A549 (cell line): ENCODE measurements at regions not wholly inside any gene's neighbourhood (a gene's known extent, or its start where the extent isn't known, plus 50 kb on each side); places are given as distances from the start of the nearest gene placed in this dataset.

ENCODE experiments used
- ATAC-seq, 2 experiments: fragments of 200-7000 bp in 1 of 2; fragments of >200 bp in 1 of 2; cut with Nextera tagmentation in 1 of 2; cut with Tn5 transposase in 1 of 2; 3 replicates each; pipeline versions ENCODE4 v1.8.0 to v1.9.1; 2018 to 2020; ENCODE audit warnings: mild to moderate bottlenecking in 1 of 2, moderate library complexity in 1 of 2
- CTCF ChIA-PET: fragments of 300-600 bp; sonication (Branson Sonifier 250); formaldehyde crosslinking; extraction: SDS; loops from one replicate; lab custom pipeline; 2021; ENCODE audit warnings: antibody characterized with exemption, inconsistent platforms; lab: Yijun Ruan, JAX
- POLR2A ChIA-PET: fragments of 350-600 bp; formaldehyde crosslinking; extraction: SDS; loops from one replicate; lab custom pipeline; 2021; ENCODE audit warnings: antibody characterized with exemption, inconsistent platforms; lab: Yijun Ruan, JAX
- DNase-seq, 2 experiments: peaks; one replicate each; pipeline versions ENCODE4 v3.0.0 to v3.0.0-alpha.2; 2011 to 2016; ENCODE audit warnings: low read depth in 1 of 2, low spot score in 1 of 2
- FAIRE-seq: peaks from 2 replicates; lab custom pipeline; 2011; peaks lifted over from hg19 to GRCh38; lab: Jason Lieb, UNC
- H3K27ac ChIP-seq, 2 experiments: fragments of >200 bp; sonication (Bioruptor Twin); formaldehyde crosslinking; 3 replicates each; pipeline ENCODE4 v1.5.1; 2016 to 2017
- H3K4me1 ChIP-seq: fragments of >200 bp; sonication (Bioruptor Twin); formaldehyde crosslinking; 3 replicates; pipeline ENCODE4 v1.6.1; 2016
- H3K4me2 ChIP-seq: fragments of >200 bp; sonication (Bioruptor Twin); formaldehyde crosslinking; 3 replicates; pipeline ENCODE4 v1.6.1; 2016
- H3K4me3 ChIP-seq: fragments of >200 bp; sonication (Bioruptor Twin); formaldehyde crosslinking; 3 replicates; pipeline ENCODE4 v1.5.1; 2016
- H3K9me3 ChIP-seq: fragments of >200 bp; sonication (Bioruptor Twin); formaldehyde crosslinking; 3 replicates; pipeline ENCODE4 v1.6.1; 2016
- BCL3 ChIP-seq: fragments of >200 bp; sonication (Bioruptor Twin); formaldehyde crosslinking; IDR thresholded peaks from 3 replicates; pipeline ENCODE4 v1.6.1; 2016
- BHLHE40 ChIP-seq: IDR thresholded peaks from 2 replicates; pipeline ENCODE4 v1.6.1; 2012; ENCODE audit warnings: low read depth, low read length, inconsistent platforms
- CBX8 ChIP-seq: fragments of 200-600 bp; sonication (generic); IDR thresholded peaks from 2 replicates; pipeline ENCODE4 v1.6.1; 2016
- CEBPB ChIP-seq, 2 experiments: fragments of >200 bp in 1 of 2; sonication (Bioruptor Twin) in 1 of 2; formaldehyde crosslinking in 1 of 2; IDR thresholded peaks; 2 replicates each; pipeline ENCODE4 v1.6.1; 2012 to 2016
- E2F6 ChIP-seq: IDR thresholded peaks from 2 replicates; pipeline ENCODE4 v1.6.1; 2012; ENCODE audit warnings: low read depth, borderline replicate concordance
- EHF ChIP-seq: fragments of 250-450 bp; sonication (Bioruptor Pico); IDR thresholded peaks from 2 replicates; pipeline ENCODE4 v1.5.0; 2020; ENCODE audit warnings: mild to moderate bottlenecking
- EHMT2 ChIP-seq: fragments of 200-600 bp; sonication (generic); IDR thresholded peaks from 2 replicates; pipeline ENCODE4 v1.6.1; 2016; ENCODE audit warnings: antibody characterized with exemption, low read depth, mild to moderate bottlenecking, moderate library complexity
- FOSL2 ChIP-seq, 2 experiments: fragments of 450-650 bp in 1 of 2; fragments of >200 bp in 1 of 2; sonication (Bioruptor Twin) in 1 of 2; formaldehyde crosslinking; IDR thresholded peaks; 2 replicates each; pipeline versions ENCODE4 v1.5.0 to v1.6.1; 2016 to 2020; ENCODE audit warnings: mild to moderate bottlenecking in 1 of 2, moderate library complexity in 1 of 2
- FOXS1 ChIP-seq: fragments of 250-450 bp; sonication (Bioruptor Pico); IDR thresholded peaks from 2 replicates; pipeline ENCODE4 v1.5.0; 2020; ENCODE audit warnings: mild to moderate bottlenecking, moderate library complexity
- HDAC2 ChIP-seq: fragments of 200-600 bp; sonication (generic); IDR thresholded peaks from 2 replicates; pipeline ENCODE4 v1.6.1; 2016
- HOXA7 ChIP-seq: fragments of 250-450 bp; sonication (Bioruptor Pico); IDR thresholded peaks from 2 replicates; pipeline ENCODE4 v1.5.0; 2020; ENCODE audit warnings: mild to moderate bottlenecking, moderate library complexity
- HOXB5 ChIP-seq: fragments of 250-450 bp; sonication (Bioruptor Pico); IDR thresholded peaks from 2 replicates; pipeline ENCODE4 v1.5.0; 2020; ENCODE audit warnings: mild to moderate bottlenecking, moderate library complexity
- JUN ChIP-seq, 2 experiments: fragments of >200 bp; sonication (Bioruptor Twin); formaldehyde crosslinking; IDR thresholded peaks; 2 replicates in 1 of 2; 3 replicates in 1 of 2; pipeline ENCODE4 v1.6.1; 2016 to 2017
- JUNB ChIP-seq: fragments of >200 bp; sonication (Bioruptor Twin); formaldehyde crosslinking; IDR thresholded peaks from 2 replicates; pipeline ENCODE4 v1.6.1; 2016
- KDM1A ChIP-seq: fragments of 200-600 bp; sonication (generic); IDR thresholded peaks from 2 replicates; pipeline ENCODE4 v1.6.1; 2016; ENCODE audit warnings: low read depth, mild to moderate bottlenecking
- KDM5A ChIP-seq: fragments of 200-600 bp; sonication (generic); IDR thresholded peaks from 2 replicates; pipeline ENCODE4 v1.6.1; 2016; ENCODE audit warnings: antibody characterized with exemption, mild to moderate bottlenecking
- MYC ChIP-seq: IDR thresholded peaks from 2 replicates; pipeline ENCODE4 v1.6.1; 2012; ENCODE audit warnings: mild to moderate bottlenecking, inconsistent platforms, low read length, improper control_type of control experiment, borderline replicate concordance
- NR3C1 ChIP-seq: fragments of >200 bp; sonication (Bioruptor Twin); formaldehyde crosslinking; IDR thresholded peaks from 3 replicates; pipeline ENCODE4 v1.6.1; 2017
- PBX3 ChIP-seq: IDR thresholded peaks from 2 replicates; pipeline ENCODE4 v1.6.1; 2012
- PHF8 ChIP-seq: fragments of 200-600 bp; sonication (generic); IDR thresholded peaks from 2 replicates; pipeline ENCODE4 v1.6.1; 2016; ENCODE audit warnings: low read depth, mild to moderate bottlenecking, antibody characterized with exemption, moderate library complexity, borderline replicate concordance
- RCOR1 ChIP-seq: fragments of 150-350 bp; IDR thresholded peaks from 2 replicates; pipeline ENCODE4 v1.6.1; 2014; ENCODE audit warnings: antibody characterized with exemption, low read length, low read depth
- SMC3 ChIP-seq: fragments of >200 bp; sonication (Bioruptor Twin); formaldehyde crosslinking; IDR thresholded peaks from 3 replicates; pipeline ENCODE4 v1.6.1; 2018; ENCODE audit warnings: inconsistent platforms
- SREBF2 ChIP-seq: fragments of 450-650 bp; IDR thresholded peaks from 2 replicates; pipeline ENCODE4 v1.6.1; 2014; ENCODE audit warnings: mild to moderate bottlenecking, moderate library complexity
- WGBS: methylation state at CpG from one replicate; pipeline ENCODE4 v1.1.6; 2017; ENCODE audit errors: missing lambda C conversion rate; 5-methylcytosine and 5-hydroxymethylcytosine counted together
- TF ChIP-seq, protein P1 (sequence below): fragments of 250-450 bp; sonication (Bioruptor Pico); IDR thresholded peaks from 2 replicates; pipeline ENCODE4 v1.5.0; 2020; ENCODE audit warnings: low read depth, mild to moderate bottlenecking, moderate library complexity
- TF ChIP-seq, protein P2 (sequence below): fragments of 200-600 bp; sonication (generic); IDR thresholded peaks from 2 replicates; pipeline ENCODE4 v1.6.1; 2016; ENCODE audit warnings: antibody characterized with exemption, mild to moderate bottlenecking, moderate library complexity

DNA sequence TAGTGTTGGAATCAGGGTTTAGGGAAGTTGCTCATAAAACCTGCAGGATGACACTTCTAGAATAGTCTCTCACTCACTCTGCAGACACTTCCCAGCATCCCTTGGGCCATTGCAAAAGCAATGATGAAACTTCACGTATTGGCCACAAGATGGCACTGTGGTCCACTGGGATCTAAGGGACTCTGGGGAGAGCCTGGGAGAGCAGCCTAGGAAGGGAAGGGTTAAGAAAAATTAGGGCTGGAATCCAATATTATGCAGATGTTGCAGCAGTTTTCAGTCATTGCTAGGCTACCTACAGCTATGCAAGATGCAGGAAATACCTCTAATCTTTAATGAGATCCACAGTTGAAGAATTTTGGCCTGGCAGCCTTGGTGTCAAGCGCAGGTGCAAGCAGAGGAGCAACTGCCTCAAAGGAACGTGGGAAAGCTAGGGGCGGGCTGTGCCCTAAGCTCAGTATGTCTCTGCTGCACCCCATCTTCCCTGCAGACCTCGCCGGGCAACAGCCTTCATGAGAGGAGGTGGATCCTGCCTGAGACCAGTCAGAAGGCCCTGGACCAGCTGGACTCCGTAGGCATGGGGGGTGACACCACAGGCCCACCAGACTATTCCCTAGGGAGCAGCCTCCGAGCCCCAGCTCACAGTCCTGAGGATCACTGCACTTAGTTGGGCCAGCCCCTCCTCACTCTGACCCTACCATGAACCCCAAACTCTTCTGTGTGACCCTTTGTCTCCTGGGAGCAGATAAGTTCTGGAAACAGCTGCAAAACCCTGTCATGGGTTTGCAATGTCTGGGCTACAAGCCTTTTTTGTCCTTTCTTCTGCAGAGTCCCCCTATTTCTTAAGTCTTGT is 127.9 kb upstream of the PRSS58 start (continued):
- no peak for TF ChIP-seq HOXB5 (CRISPR knock-in tag)
- TF ChIP-seq KDM1A, result no peak
- no peak for TF ChIP-seq EHMT2
- TF ChIP-seq E2F6, result no peak
- no peak for TF ChIP-seq SMC3
- no peak for TF ChIP-seq HOXA7 (CRISPR knock-in tag)
- no peak for TF ChIP-seq CBX8
- TF ChIP-seq KDM5A, result no peak
- no peak for TF ChIP-seq NR3C1
- TF ChIP-seq PHF8, result no peak
- TF ChIP-seq HDAC2, result no peak
- TF ChIP-seq, protein P1, sequence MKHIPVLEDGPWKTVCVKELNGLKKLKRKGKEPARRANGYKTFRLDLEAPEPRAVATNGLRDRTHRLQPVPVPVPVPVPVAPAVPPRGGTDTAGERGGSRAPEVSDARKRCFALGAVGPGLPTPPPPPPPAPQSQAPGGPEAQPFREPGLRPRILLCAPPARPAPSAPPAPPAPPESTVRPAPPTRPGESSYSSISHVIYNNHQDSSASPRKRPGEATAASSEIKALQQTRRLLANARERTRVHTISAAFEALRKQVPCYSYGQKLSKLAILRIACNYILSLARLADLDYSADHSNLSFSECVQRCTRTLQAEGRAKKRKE (CRISPR knock-in tag), result no peak
- TF ChIP-seq BCL3, result no peak

DNA sequence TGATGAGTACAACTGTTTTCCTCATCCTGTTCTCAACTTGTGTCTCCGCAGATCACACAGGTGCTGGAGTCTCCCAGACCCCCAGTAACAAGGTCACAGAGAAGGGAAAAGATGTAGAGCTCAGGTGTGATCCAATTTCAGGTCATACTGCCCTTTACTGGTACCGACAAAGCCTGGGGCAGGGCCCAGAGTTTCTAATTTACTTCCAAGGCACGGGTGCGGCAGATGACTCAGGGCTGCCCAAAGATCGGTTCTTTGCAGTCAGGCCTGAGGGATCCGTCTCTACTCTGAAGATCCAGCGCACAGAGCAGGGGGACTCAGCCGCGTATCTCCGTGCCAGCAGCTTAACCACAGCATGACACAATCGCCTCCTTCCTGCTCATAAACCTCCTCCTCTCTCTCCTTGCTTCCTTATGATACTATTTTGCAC is 126.7 kb upstream of the PRSS58 start:
- Histone ChIP-seq H3K27ac (no peak overlapping the region), H3K9me3 (no peaks in the 10 kb centered on the region), H3K4me3 (no peak overlapping the region), H3K4me2 (no peak overlapping the region)
- WGBS, result 52% methylated on average over 11 of the region's 11 CpGs
- ChIA-PET CTCF (interaction anchor here (1.1 to 1.8 kb wide), 3 partner anchors 9 to 408 kb away, joined by 3 to 5 read pairs (median 5); no protein-coding TSS in a partner anchor), POLR2A (no interaction called here)
- DNase-seq, result no peak
- ATAC-seq, result no peak
- no peak for FAIRE-seq
- TF ChIP-seq FOSL2 (IDR thresholded peaks at IDR 0.05), result no peak
- TF ChIP-seq FOSL2 (CRISPR knock-in tag; IDR thresholded peaks at IDR 0.05), result no peak
- no peak for TF ChIP-seq MYC
- TF ChIP-seq JUN (IDR thresholded peaks at IDR 0.05), result no peak
- no peak for TF ChIP-seq PHF8
- TF ChIP-seq FOXS1 (CRISPR knock-in tag), result no peak
- TF ChIP-seq PBX3, result no peak
- TF ChIP-seq CEBPB (IDR thresholded peaks at IDR 0.05), result no peak
- TF ChIP-seq SREBF2, result no peak
- no peak for TF ChIP-seq EHF (CRISPR knock-in tag)
- TF ChIP-seq, protein P2, sequence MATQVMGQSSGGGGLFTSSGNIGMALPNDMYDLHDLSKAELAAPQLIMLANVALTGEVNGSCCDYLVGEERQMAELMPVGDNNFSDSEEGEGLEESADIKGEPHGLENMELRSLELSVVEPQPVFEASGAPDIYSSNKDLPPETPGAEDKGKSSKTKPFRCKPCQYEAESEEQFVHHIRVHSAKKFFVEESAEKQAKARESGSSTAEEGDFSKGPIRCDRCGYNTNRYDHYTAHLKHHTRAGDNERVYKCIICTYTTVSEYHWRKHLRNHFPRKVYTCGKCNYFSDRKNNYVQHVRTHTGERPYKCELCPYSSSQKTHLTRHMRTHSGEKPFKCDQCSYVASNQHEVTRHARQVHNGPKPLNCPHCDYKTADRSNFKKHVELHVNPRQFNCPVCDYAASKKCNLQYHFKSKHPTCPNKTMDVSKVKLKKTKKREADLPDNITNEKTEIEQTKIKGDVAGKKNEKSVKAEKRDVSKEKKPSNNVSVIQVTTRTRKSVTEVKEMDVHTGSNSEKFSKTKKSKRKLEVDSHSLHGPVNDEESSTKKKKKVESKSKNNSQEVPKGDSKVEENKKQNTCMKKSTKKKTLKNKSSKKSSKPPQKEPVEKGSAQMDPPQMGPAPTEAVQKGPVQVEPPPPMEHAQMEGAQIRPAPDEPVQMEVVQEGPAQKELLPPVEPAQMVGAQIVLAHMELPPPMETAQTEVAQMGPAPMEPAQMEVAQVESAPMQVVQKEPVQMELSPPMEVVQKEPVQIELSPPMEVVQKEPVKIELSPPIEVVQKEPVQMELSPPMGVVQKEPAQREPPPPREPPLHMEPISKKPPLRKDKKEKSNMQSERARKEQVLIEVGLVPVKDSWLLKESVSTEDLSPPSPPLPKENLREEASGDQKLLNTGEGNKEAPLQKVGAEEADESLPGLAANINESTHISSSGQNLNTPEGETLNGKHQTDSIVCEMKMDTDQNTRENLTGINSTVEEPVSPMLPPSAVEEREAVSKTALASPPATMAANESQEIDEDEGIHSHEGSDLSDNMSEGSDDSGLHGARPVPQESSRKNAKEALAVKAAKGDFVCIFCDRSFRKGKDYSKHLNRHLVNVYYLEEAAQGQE, result no peak
- TF ChIP-seq RCOR1, result no peak
- TF ChIP-seq BHLHE40, result no peak
- no peak for TF ChIP-seq JUNB
- TF ChIP-seq, all 56 proteins: peak for 0
- H3K4me1 ChIP-seq, result no peaks in the 10 kb centered on the region
